GM23248 (cell line): ENCODE measurements at regions not wholly inside any gene's neighbourhood (a gene's known extent, or its start where the extent isn't known, plus 50 kb on each side); places are given as distances from the start of the nearest gene placed in this dataset.

ENCODE experiments used
- EZH2 ChIP-seq: fragments of 200-600 bp; sonication (generic); IDR thresholded peaks from 2 replicates; pipeline ENCODE4 v1.6.1; 2018; ENCODE audit warnings: antibody characterized with exemption, mild to moderate bottlenecking; ENCODE audit not compliant: insufficient read depth, poor library complexity, severe bottlenecking
- EZH2phosphoT487 ChIP-seq: fragments of 200-600 bp; sonication (generic); IDR thresholded peaks from 2 replicates; pipeline ENCODE4 v1.6.1; 2018; ENCODE audit warnings: antibody characterized with exemption, moderate library complexity, mild to moderate bottlenecking, low read depth; ENCODE audit not compliant: insufficient read depth

GRCh38 chr1:190711069-190711468 lies 233.4 kb upstream of the BRINP3 start:
- TF ChIP-seq EZH2 (no peak), EZH2phosphoT487 (no peak)
